ENCODE measurements at regions not wholly inside any gene's neighbourhood (a gene's known extent, or its start where the extent isn't known, plus 50 kb on each side); places are given as distances from the start of the nearest gene placed in this dataset.

GRCh38 chr6:105929626-105930025 lies 156.5 kb upstream of the PRDM1 start:
- no peak for TF ChIP-seq POLR2A (IDR thresholded peaks at IDR 0.05)
- TF ChIP-seq CTCF (IDR thresholded peaks at IDR 0.05): no peak

Data from thyroid gland (tissue), 4 donors.